ENCODE measurements at regions not wholly inside any gene's neighbourhood (a gene's known extent, or its start where the extent isn't known, plus 50 kb on each side); places are given as distances from the start of the nearest gene placed in this dataset.

- no peak for DNase-seq (ENCODE audit: low read depth in 2 of 2)
Observed at GRCh38 chr18:11320986-11321385, 171.6 kb upstream of the PIEZO2 start.

GRCh38 chr18:11316546-11316945 lies 167.2 kb upstream of the PIEZO2 start:
- no peak for DNase-seq (ENCODE audit: low read depth in 2 of 2)

- peak in 1 of 2 donors; percentile 4 for DNase-seq (ENCODE audit: low read depth in 2 of 2)
Observed at GRCh38 chr18:11310476-11311086, 161.2 kb upstream of the PIEZO2 start.

- no peak for DNase-seq (ENCODE audit: low read depth in 2 of 2)
Observed at GRCh38 chr18:11309172-11309571, 159.8 kb upstream of the PIEZO2 start.

- no peak for DNase-seq (ENCODE audit: low read depth in 2 of 2)
Observed at GRCh38 chr18:11308499-11308898, 159.1 kb upstream of the PIEZO2 start.

- DNase-seq (ENCODE audit: low read depth in 2 of 2): no peak
Observed at GRCh38 chr18:11307716-11308115, 158.3 kb upstream of the PIEZO2 start.

GRCh38 chr18:11305507-11305906 lies 156.1 kb upstream of the PIEZO2 start:
- DNase-seq (ENCODE audit: low read depth in 2 of 2): no peak

- no peak for DNase-seq (ENCODE audit: low read depth in 2 of 2)
Observed at GRCh38 chr18:11304928-11305327, 155.6 kb upstream of the PIEZO2 start.

GRCh38 chr18:11296946-11297345 lies 147.6 kb upstream of the PIEZO2 start:
- DNase-seq (ENCODE audit: low read depth in 2 of 2): no peak

GRCh38 chr18:11293794-11294193 lies 144.4 kb upstream of the PIEZO2 start:
- DNase-seq (ENCODE audit: low read depth in 2 of 2): no peak

- DNase-seq (ENCODE audit: low read depth in 2 of 2): no peak
Observed at GRCh38 chr18:11290786-11291185, 141.4 kb upstream of the PIEZO2 start.

- DNase-seq (ENCODE audit: low read depth in 2 of 2): no peak
Observed at GRCh38 chr18:11289248-11289647, 139.9 kb upstream of the PIEZO2 start.

GRCh38 chr18:11288401-11288800 lies 139.0 kb upstream of the PIEZO2 start:
- no peak for DNase-seq (ENCODE audit: low read depth in 2 of 2)

GRCh38 chr18:11286431-11286830 lies 137.1 kb upstream of the PIEZO2 start:
- no peak for DNase-seq (ENCODE audit: low read depth in 2 of 2)

GRCh38 chr18:11284811-11285210 lies 135.4 kb upstream of the PIEZO2 start:
- no peak for DNase-seq (ENCODE audit: low read depth in 2 of 2)

- DNase-seq (ENCODE audit: low read depth in 2 of 2): no peak
Observed at GRCh38 chr18:11284349-11284748, 135.0 kb upstream of the PIEZO2 start.

- no peak for DNase-seq (ENCODE audit: low read depth in 2 of 2)
Observed at GRCh38 chr18:11283479-11284161, 134.3 kb upstream of the PIEZO2 start.

- DNase-seq (ENCODE audit: low read depth in 2 of 2): no peak
Observed at GRCh38 chr18:11279461-11279860, 130.1 kb upstream of the PIEZO2 start.

GRCh38 chr18:11276678-11277077 lies 127.3 kb upstream of the PIEZO2 start:
- no peak for DNase-seq (ENCODE audit: low read depth in 2 of 2)

GRCh38 chr18:11274144-11274794 lies 124.9 kb upstream of the PIEZO2 start:
- no peak for DNase-seq (ENCODE audit: low read depth in 2 of 2)

- no peak for DNase-seq (ENCODE audit: low read depth in 2 of 2)
Observed at GRCh38 chr18:11272516-11272915, 123.1 kb upstream of the PIEZO2 start.

- DNase-seq (ENCODE audit: low read depth in 2 of 2): no peak
Observed at GRCh38 chr18:11271954-11272353, 122.6 kb upstream of the PIEZO2 start.

GRCh38 chr18:11269257-11269656 lies 119.9 kb upstream of the PIEZO2 start:
- DNase-seq (ENCODE audit: low read depth in 2 of 2): no peak
